Raji (cell line): ENCODE measurements at regions not wholly inside any gene's neighbourhood (a gene's known extent, or its start where the extent isn't known, plus 50 kb on each side); places are given as distances from the start of the nearest gene placed in this dataset.

ENCODE experiments used
- POLR2A ChIP-seq: IDR thresholded peaks from 2 replicates; pipeline ENCODE4 v1.6.1; 2011; ENCODE audit warnings: low read depth, low read length, control low read depth; ENCODE audit not compliant: insufficient read depth

- TF ChIP-seq POLR2A, result no peak
These were observed 109.1 kb upstream of the ANK2 start for GRCh38 chr4:112940336-112940735.

- TF ChIP-seq POLR2A, result no peak
These were observed 107.4 kb upstream of the ANK2 start for GRCh38 chr4:112942077-112942476.

GRCh38 chr4:112942997-112943396 lies 106.5 kb upstream of the ANK2 start:
- TF ChIP-seq POLR2A, result no peak

GRCh38 chr4:112944006-112944405 lies 105.4 kb upstream of the ANK2 start:
- TF ChIP-seq POLR2A, result no peak

- TF ChIP-seq POLR2A, result no peak
These were observed 103.3 kb upstream of the ANK2 start for GRCh38 chr4:112946127-112946526.

GRCh38 chr4:112947616-112948015 lies 101.8 kb upstream of the ANK2 start:
- no peak for TF ChIP-seq POLR2A

- TF ChIP-seq POLR2A, result no peak
These were observed 97.8 kb upstream of the ANK2 start for GRCh38 chr4:112951362-112952312.

- TF ChIP-seq POLR2A, result no peak
These were observed 97.1 kb upstream of the ANK2 start for GRCh38 chr4:112952313-112952700.

- TF ChIP-seq POLR2A, result no peak
These were observed 96.2 kb upstream of the ANK2 start for GRCh38 chr4:112953262-112953661.

- TF ChIP-seq POLR2A, result no peak
These were observed 95.2 kb upstream of the ANK2 start for GRCh38 chr4:112954286-112954685.

GRCh38 chr4:112956484-112956896 lies 93.0 kb upstream of the ANK2 start:
- TF ChIP-seq POLR2A, result no peak

- no peak for TF ChIP-seq POLR2A
These were observed 82.6 kb upstream of the ANK2 start for GRCh38 chr4:112966701-112967488.

GRCh38 chr4:112968451-112969159 lies 80.8 kb upstream of the ANK2 start:
- no peak for TF ChIP-seq POLR2A

GRCh38 chr4:112970903-112971302 lies 78.5 kb upstream of the ANK2 start:
- no peak for TF ChIP-seq POLR2A

GRCh38 chr4:112973750-112974251 lies 75.7 kb upstream of the ANK2 start:
- no peak for TF ChIP-seq POLR2A

- no peak for TF ChIP-seq POLR2A
These were observed 73.7 kb upstream of the ANK2 start for GRCh38 chr4:112975567-112976355.
